ENCODE measurements at regions not wholly inside any gene's neighbourhood (a gene's known extent, or its start where the extent isn't known, plus 50 kb on each side); places are given as distances from the start of the nearest gene placed in this dataset.

DNA sequence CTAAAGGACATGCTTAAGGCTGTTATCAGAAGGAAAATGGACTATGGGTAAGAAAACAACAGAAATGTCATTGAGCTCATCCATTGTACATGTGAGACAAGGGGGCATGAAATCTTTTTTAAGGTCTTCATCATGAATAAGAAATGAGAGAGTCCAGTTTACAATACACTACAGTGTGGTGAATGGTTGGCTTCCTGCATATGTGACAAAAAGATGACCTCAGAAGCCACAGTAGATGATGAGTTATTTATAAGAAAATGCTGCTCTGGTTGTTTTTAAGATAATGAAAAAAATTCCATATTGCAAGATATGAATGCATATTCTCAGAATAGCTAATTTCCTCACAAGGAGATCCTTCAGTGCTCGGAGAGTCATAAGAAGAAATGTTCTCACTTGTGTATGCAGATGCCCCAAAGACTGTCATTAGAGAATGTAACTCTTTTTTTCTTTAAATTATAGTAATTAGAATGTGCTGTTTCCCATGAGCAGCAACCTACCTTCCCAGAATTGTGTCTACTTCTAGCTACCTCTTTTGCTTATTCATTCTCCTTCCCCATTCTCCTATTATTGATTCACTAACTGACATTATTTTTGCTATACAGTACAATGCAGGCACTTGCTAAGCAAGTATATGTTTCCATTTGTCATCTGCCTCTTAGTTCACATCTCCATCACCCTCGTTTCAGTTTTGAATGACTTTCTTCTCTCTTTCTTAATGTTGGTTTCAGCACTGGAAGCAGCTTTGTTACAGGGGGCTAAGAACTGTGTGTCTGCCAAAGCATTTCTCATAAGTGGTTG is 152.0 kb upstream of the PEX5L start:
- 37% methylated on average over 2 of the region's 2 CpGs for WGBS (ENCODE audit: low lambda C conversion rate)
- Histone ChIP-seq H3K9me3 (no peaks in the 10 kb centered on the region), H4K20me1 (ENCODE audit: insufficient read depth) (no peaks in the 10 kb centered on the region), H3K27ac (ENCODE audit: low read depth in 2 of 2, low read length in 1 of 2) (no peak overlapping the region), H3F3A (replicated peaks; ENCODE audit: insufficient read depth) (no peaks in the 10 kb centered on the region), H3K4me2 (no peak overlapping the region), H3K4me3 (ENCODE audit: low read depth in 2 of 2, low read length in 1 of 2) (no peak overlapping the region), H3K27me3 (ENCODE audit: insufficient read depth) (no peaks in the 10 kb centered on the region), H3K9me2 (no peaks in the 10 kb centered on the region), H2AFZ (ENCODE audit: low read depth) (no peak overlapping the region), H3K9ac (no peak overlapping the region), H3K36me3 (replicated peaks in 1 of 2; ENCODE audit: control insufficient read depth in 1 of 2, insufficient read depth in 2 of 2, low read length in 1 of 2) (no peaks in the 10 kb centered on the region), H3K4me1 (ENCODE audit: control insufficient read depth in 1 of 2, insufficient read depth in 2 of 2, low read depth in 1 of 2, low read length in 1 of 2) (no peaks in the 10 kb centered on the region), H3K79me2 (ENCODE audit: insufficient read depth) (no peaks in the 10 kb centered on the region)
- no peak for TF ChIP-seq TAF1 (IDR thresholded peaks at IDR 0.05; ENCODE audit: borderline replicate concordance, low read depth, low read length)
- TF ChIP-seq EZH2phosphoT487 (IDR thresholded peaks at IDR 0.05; ENCODE audit: borderline replicate concordance, low read depth): no peak
- no peak for TF ChIP-seq MEF2A (IDR thresholded peaks at IDR 0.05; ENCODE audit: borderline replicate concordance, low read depth)
- TF ChIP-seq YY1 (IDR thresholded peaks at IDR 0.05; ENCODE audit: low read depth): no peak
- TF ChIP-seq NFIC (IDR thresholded peaks at IDR 0.05; ENCODE audit: borderline replicate concordance): no peak
- TF ChIP-seq GATA2 (CRISPR knock-in tag; IDR thresholded peaks at IDR 0.05): no peak
- no peak for TF ChIP-seq EP300 (IDR thresholded peaks at IDR 0.05; ENCODE audit: borderline replicate concordance in 1 of 2, low read depth in 1 of 2, low read length in 1 of 2)
- TF ChIP-seq GABPA (IDR thresholded peaks at IDR 0.05; ENCODE audit: low read depth): no peak
- TF ChIP-seq, protein P1, sequence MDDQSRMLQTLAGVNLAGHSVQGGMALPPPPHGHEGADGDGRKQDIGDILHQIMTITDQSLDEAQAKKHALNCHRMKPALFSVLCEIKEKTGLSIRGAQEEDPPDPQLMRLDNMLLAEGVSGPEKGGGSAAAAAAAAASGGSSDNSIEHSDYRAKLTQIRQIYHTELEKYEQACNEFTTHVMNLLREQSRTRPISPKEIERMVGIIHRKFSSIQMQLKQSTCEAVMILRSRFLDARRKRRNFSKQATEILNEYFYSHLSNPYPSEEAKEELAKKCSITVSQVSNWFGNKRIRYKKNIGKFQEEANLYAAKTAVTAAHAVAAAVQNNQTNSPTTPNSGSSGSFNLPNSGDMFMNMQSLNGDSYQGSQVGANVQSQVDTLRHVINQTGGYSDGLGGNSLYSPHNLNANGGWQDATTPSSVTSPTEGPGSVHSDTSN (IDR thresholded peaks at IDR 0.05): no peak
- TF ChIP-seq, protein P2, sequence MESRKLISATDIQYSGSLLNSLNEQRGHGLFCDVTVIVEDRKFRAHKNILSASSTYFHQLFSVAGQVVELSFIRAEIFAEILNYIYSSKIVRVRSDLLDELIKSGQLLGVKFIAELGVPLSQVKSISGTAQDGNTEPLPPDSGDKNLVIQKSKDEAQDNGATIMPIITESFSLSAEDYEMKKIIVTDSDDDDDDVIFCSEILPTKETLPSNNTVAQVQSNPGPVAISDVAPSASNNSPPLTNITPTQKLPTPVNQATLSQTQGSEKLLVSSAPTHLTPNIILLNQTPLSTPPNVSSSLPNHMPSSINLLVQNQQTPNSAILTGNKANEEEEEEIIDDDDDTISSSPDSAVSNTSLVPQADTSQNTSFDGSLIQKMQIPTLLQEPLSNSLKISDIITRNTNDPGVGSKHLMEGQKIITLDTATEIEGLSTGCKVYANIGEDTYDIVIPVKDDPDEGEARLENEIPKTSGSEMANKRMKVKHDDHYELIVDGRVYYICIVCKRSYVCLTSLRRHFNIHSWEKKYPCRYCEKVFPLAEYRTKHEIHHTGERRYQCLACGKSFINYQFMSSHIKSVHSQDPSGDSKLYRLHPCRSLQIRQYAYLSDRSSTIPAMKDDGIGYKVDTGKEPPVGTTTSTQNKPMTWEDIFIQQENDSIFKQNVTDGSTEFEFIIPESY (IDR thresholded peaks at IDR 0.05; ENCODE audit: borderline replicate concordance, low read depth): no peak
- TF ChIP-seq RXRA (IDR thresholded peaks at IDR 0.05; ENCODE audit: borderline replicate concordance, low read depth): no peak
- TF ChIP-seq, protein P3, sequence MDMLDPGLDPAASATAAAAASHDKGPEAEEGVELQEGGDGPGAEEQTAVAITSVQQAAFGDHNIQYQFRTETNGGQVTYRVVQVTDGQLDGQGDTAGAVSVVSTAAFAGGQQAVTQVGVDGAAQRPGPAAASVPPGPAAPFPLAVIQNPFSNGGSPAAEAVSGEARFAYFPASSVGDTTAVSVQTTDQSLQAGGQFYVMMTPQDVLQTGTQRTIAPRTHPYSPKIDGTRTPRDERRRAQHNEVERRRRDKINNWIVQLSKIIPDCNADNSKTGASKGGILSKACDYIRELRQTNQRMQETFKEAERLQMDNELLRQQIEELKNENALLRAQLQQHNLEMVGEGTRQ (IDR thresholded peaks at IDR 0.05; ENCODE audit: borderline replicate concordance, low read depth, low read length): no peak
- no peak for TF ChIP-seq ELF1 (IDR thresholded peaks at IDR 0.05)
- TF ChIP-seq, protein P4, sequence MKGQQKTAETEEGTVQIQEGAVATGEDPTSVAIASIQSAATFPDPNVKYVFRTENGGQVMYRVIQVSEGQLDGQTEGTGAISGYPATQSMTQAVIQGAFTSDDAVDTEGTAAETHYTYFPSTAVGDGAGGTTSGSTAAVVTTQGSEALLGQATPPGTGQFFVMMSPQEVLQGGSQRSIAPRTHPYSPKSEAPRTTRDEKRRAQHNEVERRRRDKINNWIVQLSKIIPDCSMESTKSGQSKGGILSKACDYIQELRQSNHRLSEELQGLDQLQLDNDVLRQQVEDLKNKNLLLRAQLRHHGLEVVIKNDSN (IDR thresholded peaks at IDR 0.05; ENCODE audit: borderline replicate concordance, low read depth): no peak
- TF ChIP-seq, protein P5, sequence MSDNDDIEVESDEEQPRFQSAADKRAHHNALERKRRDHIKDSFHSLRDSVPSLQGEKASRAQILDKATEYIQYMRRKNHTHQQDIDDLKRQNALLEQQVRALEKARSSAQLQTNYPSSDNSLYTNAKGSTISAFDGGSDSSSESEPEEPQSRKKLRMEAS (IDR thresholded peaks at IDR 0.05; ENCODE audit: low read depth): no peak
- ChIA-PET POLR2A (no interaction called here), CTCF (interaction anchor here (0.8 kb wide), 1 partner anchor 377 kb away, joined by 3 read pairs; no protein-coding TSS in a partner anchor)
- no peak for DNase-seq

Data from SK-N-SH (cell line).